ENCODE measurements at regions not wholly inside any gene's neighbourhood (a gene's known extent, or its start where the extent isn't known, plus 50 kb on each side); places are given as distances from the start of the nearest gene placed in this dataset.

GRCh38 chrY:19487494-19487893 is 257.0 kb downstream of the KDM5D start:
- no peak for TF ChIP-seq RAD21 (IDR thresholded peaks at IDR 0.05)
- no peak for TF ChIP-seq CTCF (IDR thresholded peaks at IDR 0.05; ENCODE audit: low read depth, low read length, missing input control)
- no peak for TF ChIP-seq YY1 (IDR thresholded peaks at IDR 0.05)
- no peak for TF ChIP-seq JUND (IDR thresholded peaks at IDR 0.05)
- TF ChIP-seq REST (IDR thresholded peaks at IDR 0.05): no peak
- TF ChIP-seq, protein P1, sequence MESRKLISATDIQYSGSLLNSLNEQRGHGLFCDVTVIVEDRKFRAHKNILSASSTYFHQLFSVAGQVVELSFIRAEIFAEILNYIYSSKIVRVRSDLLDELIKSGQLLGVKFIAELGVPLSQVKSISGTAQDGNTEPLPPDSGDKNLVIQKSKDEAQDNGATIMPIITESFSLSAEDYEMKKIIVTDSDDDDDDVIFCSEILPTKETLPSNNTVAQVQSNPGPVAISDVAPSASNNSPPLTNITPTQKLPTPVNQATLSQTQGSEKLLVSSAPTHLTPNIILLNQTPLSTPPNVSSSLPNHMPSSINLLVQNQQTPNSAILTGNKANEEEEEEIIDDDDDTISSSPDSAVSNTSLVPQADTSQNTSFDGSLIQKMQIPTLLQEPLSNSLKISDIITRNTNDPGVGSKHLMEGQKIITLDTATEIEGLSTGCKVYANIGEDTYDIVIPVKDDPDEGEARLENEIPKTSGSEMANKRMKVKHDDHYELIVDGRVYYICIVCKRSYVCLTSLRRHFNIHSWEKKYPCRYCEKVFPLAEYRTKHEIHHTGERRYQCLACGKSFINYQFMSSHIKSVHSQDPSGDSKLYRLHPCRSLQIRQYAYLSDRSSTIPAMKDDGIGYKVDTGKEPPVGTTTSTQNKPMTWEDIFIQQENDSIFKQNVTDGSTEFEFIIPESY (IDR thresholded peaks at IDR 0.05): no peak
- TF ChIP-seq MAX (IDR thresholded peaks at IDR 0.05): no peak
- no peak for TF ChIP-seq GABPA (IDR thresholded peaks at IDR 0.05 in 1 of 2, conservative IDR thresholded peaks at IDR 0.05 in 1 of 2)
- TF ChIP-seq ATF3 (IDR thresholded peaks at IDR 0.05): no peak

Measured in liver (tissue), 3 donors.